D721Med (cell line): ENCODE measurements at regions not wholly inside any gene's neighbourhood (a gene's known extent, or its start where the extent isn't known, plus 50 kb on each side); places are given as distances from the start of the nearest gene placed in this dataset.
"Not testable (repeated sequence)": the region's sequence is repeated elsewhere in the genome, so short reads cannot be mapped to it uniquely, and the experiment has no call there.

ENCODE experiments used
- DNase-seq: peaks from one replicate; pipeline ENCODE4 v3.0.0; 2011; ENCODE audit warnings: low spot score; ENCODE audit not compliant: insufficient read length
- FAIRE-seq: peaks from 2 replicates; lab custom pipeline; 2011; peaks lifted over from hg19 to GRCh38; lab: Jason Lieb, UNC
- TF ChIP-seq, protein P1 (sequence below): IDR thresholded peaks from 2 replicates; pipeline ENCODE4 v1.5.1; 2012; ENCODE audit warnings: mild to moderate bottlenecking, control low read depth; ENCODE audit not compliant: insufficient read depth; ENCODE audit errors: missing control alignments

DNA sequence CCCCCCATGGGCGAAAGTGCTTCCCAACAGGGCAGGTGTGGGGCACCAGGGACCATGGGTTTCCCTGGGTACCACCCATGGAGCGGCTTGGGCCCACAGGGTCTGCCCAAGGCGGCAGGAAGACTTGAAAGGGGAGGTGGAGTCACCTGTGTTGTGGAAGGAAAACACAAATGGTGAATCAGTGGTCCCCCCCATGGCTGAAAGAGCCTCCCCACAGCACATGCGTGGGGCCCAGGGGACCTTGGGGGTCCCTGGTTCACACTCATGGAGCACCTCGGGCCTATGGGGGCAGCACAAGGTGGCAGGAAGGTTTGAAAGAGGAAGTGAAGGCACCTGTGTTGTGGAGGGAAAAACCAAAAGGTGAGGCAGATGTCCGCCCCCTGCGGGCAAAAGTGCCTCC, 581.9 kb downstream of the ALG10 start:
- no peak for FAIRE-seq
- no peak for DNase-seq
- TF ChIP-seq, protein P1, sequence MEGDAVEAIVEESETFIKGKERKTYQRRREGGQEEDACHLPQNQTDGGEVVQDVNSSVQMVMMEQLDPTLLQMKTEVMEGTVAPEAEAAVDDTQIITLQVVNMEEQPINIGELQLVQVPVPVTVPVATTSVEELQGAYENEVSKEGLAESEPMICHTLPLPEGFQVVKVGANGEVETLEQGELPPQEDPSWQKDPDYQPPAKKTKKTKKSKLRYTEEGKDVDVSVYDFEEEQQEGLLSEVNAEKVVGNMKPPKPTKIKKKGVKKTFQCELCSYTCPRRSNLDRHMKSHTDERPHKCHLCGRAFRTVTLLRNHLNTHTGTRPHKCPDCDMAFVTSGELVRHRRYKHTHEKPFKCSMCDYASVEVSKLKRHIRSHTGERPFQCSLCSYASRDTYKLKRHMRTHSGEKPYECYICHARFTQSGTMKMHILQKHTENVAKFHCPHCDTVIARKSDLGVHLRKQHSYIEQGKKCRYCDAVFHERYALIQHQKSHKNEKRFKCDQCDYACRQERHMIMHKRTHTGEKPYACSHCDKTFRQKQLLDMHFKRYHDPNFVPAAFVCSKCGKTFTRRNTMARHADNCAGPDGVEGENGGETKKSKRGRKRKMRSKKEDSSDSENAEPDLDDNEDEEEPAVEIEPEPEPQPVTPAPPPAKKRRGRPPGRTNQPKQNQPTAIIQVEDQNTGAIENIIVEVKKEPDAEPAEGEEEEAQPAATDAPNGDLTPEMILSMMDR = no peak

DNA sequence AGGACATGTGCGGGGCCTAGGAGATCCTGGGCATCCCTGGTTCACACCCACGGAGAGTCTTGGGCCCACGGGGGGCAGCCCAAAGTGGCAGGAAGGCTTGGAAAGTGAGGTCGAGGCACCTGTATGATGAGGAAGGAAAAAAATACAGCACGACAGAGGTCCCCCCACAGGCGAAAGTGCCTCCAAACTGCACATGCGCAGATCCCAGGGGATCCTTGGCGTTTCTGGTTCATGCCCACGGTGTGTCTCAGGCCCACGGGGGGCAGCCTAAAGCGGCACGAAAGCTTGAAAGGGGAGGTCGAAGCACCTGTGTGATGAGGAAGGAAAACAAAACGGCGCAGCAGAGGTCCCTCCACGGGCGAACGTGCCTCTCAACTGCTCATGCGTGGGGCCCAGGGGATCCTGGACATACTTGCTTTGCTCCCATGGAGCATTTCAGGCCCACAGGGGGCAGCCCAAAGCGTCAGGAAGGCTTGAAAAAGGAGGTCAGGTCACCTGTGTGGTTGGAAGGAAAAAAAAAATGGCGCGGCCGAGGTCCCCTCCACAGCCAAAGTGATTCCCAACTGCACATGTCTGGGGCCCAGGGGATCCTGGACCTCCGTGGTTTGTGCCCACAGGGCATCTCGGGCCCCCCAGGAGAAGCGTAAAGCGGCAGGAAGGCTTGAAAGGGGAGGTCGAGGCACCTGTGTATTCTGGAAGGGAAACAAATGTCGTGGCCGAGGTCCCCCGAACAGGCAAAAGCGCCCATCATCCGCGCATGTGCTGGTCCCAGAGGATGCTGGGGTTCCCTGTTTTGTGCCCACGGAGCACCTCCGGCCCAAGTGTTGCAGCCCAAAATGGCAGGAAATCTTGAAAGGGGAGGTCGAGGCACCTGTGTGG, 582.6 kb downstream of the ALG10 start:
- DNase-seq (no peak), FAIRE-seq (no peak)
- TF ChIP-seq, protein P1 = no peak

DNA sequence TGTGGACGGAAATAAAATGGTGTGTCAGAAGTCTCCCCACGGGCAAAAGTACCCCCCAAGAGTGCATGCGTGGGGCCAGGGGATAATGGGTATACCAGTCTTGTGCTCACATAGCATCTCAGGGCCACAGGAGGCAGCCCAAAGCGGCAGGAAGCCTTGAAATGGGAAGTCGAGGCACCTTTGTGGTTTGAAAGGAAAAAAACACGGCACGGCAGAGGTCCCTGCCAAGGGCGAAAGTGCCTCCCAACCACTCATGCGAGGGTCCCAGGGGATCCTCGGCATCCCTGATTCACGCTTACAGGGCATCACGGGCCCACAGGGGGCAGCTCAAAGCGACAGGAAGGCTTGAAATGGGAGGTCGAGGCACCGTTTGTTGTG, 583.2 kb downstream of the ALG10 start:
- DNase-seq (no peak), FAIRE-seq (no peak)
- TF ChIP-seq, protein P1 = no peak

DNA sequence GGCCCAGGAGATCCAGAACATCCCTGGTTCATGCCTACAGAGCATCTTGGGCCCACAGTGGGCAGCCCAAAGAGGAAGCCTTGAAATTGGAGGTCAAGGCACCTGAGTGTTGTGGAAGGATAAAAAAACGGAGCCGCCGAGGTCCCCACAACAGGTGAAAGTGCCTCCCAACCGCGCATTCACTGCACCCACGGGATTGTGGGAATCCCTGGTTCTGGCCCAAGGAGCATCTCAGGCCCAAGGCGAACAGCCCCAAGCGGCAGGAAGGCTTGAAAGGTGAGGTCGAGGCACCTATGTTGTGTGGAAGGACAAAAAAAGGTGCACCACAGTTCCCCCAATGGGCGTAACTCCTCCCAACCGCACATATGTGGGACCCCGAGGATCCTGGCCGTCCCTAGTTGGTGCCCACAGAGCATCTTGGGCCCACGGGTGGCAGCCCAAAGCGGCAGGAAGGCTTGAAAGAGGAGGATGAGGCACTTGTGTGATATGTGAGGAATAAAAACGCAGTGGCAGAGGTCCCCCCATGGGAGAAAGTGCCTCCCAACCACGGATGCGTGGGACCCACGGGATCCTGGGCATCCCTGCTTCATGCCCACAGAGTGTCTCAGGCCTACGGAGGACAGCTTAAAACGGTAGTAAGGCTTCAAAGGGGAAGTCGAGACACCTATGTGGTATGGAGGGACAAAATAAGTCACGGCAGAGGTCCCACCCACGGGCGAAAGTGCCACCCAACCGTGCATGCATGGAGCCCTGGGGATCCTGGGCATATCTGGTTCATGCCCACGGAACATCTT, 583.9 kb downstream of the ALG10 start:
- DNase-seq (no peak), FAIRE-seq (no peak)
- TF ChIP-seq, protein P1 = no peak

DNA sequence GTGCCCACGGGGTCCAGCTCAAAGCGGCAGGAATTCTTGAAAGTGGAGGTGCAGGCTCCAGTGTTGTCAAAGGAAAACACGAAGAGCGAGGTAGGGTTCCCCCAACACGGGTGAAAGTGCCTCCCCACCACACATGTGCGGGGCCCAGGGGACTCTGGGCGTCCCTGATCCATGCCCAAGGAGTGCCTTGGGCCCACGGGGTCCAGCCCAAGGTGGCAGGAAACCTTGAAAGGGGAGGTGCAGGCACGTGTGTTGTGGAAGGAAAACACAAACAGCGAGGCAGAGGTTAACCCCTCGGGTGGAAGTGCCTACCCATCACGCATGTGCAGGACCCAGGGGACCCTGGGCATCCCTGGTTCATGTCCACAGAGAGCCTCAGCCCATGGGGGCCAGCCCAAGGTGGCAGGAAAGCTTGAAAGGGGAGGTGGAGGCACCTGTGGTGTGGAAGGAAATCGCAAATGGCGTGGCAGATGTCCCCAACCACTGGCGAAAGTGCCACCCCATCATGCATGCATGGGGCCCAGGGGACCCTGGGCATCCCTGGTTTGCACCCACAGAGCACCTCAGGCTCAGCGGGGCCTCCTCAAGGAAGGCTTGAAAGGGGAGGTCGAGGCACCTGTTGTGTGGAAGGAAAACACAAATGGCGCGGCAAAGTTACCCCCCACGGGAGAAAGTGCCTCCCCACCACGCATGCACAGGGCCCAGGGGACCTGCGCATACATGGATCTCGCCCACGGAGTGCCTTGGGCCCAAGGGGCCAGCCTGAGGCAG, 584.6 kb downstream of the ALG10 start:
- FAIRE-seq = no peak
- TF ChIP-seq, protein P1 = no peak
- no peak for DNase-seq

DNA sequence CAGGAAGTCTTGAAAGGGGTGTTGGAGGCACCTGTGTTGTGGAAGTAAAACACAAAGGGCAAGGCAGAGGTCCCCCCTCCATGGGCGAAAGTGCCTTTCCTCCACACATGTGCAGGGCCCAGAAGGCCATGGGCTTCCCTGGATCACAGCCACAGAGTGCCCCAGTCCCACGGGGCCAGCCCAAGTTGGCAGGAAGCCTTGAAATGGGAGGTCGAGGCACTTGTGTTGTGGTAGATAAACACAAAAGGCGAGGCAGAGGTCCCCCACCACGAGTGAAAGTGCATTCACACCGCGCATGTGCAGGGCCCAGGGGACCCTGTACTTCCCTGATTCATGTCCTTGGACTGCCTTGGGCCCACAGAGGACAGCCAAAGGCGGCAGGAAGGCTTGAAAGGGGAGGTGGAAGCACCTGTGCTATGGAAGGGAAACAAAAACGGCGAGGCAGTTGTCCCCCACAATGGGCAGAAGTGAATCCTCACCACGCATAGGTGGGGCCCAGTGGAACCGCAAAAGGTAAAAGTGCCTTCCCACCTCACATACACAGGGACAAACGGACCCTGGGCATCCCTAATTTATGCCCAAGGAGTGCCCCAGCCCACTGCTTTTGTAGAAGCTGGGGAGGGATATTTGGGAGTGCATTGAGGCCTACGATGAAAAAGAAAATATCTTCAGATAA, 585.4 kb downstream of the ALG10 start:
- no peak for FAIRE-seq
- TF ChIP-seq, protein P1 = no peak
- DNase-seq = no peak

DNA sequence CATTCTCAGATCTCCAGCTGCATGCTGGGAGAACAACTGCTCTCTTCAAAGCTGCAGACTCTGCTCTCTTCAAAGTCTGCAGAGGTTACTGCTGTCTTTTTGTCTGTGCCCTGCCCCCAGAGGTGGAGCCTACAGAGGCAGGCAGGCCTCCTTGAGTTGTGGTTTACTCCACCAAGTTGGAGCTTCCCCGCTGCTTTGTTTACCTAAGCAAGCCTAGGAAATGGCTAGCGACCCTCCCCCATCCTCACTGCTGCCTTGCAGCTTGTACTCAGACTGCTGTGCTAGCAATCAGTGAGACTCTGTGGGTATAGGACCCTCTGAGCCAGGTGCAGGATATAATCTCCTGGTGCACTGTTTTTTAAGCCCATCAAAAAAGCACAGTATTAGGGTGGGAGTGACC, 591.7 kb downstream of the ALG10 start:
- not testable (repeated sequence) for FAIRE-seq

More for the DNA sequence above, 591.7 kb downstream of the ALG10 start:
- DNase-seq = not testable (repeated sequence)
